Vagina (tissue), 2 donors: ENCODE measurements at regions not wholly inside any gene's neighbourhood (a gene's known extent, or its start where the extent isn't known, plus 50 kb on each side); places are given as distances from the start of the nearest gene placed in this dataset.
"Not testable (repeated sequence)": the region's sequence is repeated elsewhere in the genome, so short reads cannot be mapped to it uniquely, and the experiment has no call there.

Experiments used
- DNase-seq, 2 donors: peaks; one replicate each; pipeline ENCODE4 v3.0.0-alpha.2; 2017; ENCODE audit errors: extremely low spot score in 2 of 2
- H3K27ac ChIP-seq: fragments of 200-600 bp; sonication (generic); one replicate; pipeline ENCODE4 v1.5.1; 2019
- H3K27me3 ChIP-seq: fragments of 200-600 bp; sonication (generic); one replicate; pipeline ENCODE4 v1.5.1; 2019
- H3K36me3 ChIP-seq, 2 donors: fragments of 200-600 bp; sonication (generic); one replicate each; pipeline ENCODE4 v1.5.1; 2017 to 2019
- H3K4me1 ChIP-seq: fragments of 200-600 bp; sonication (generic); one replicate; pipeline ENCODE4 v1.5.1; 2019
- H3K4me3 ChIP-seq, 2 donors: fragments of 200-600 bp; sonication (generic); 1 replicate in 1 of 2; 2 replicates in 1 of 2; pipeline ENCODE4 v1.5.1; 2016 to 2019
- H3K9me3 ChIP-seq: fragments of 200-600 bp; sonication (generic); one replicate; pipeline ENCODE4 v1.5.1; 2019
- POLR2A ChIP-seq, 2 donors: fragments of 450-650 bp; IDR thresholded peaks; one replicate each; pipeline ENCODE4 v1.6.1; 2017; ENCODE audit warnings: antibody characterized with exemption in 2 of 2, mild to moderate bottlenecking in 2 of 2, moderate library complexity in 2 of 2
- POLR2AphosphoS5 ChIP-seq, 2 donors: sonication (generic); formaldehyde crosslinking; IDR thresholded peaks; one replicate each; pipeline ENCODE4 v1.9.0; 2017; ENCODE audit warnings: antibody characterized with exemption in 2 of 2, mild to moderate bottlenecking in 2 of 2, low read depth in 1 of 2; ENCODE audit not compliant: insufficient read depth in 1 of 2
- intact Hi-C: fragments of 100-400 bp; cut with DNase I; formaldehyde crosslinking; loops from one replicate; pipeline ENCODE4 v1.15.1; 2023
- TF ChIP-seq, protein P1 (sequence below), 3 experiments: fragments of 450-650 bp in 2 of 3; fragments of 200-600 bp in 1 of 3; sonication (generic) in 1 of 3; IDR thresholded peaks; one replicate each; pipeline ENCODE4 v1.5.1; 2017 to 2019; ENCODE audit warnings: antibody characterized with exemption in 3 of 3, mild to moderate bottlenecking in 2 of 3, moderate library complexity in 2 of 3

DNA sequence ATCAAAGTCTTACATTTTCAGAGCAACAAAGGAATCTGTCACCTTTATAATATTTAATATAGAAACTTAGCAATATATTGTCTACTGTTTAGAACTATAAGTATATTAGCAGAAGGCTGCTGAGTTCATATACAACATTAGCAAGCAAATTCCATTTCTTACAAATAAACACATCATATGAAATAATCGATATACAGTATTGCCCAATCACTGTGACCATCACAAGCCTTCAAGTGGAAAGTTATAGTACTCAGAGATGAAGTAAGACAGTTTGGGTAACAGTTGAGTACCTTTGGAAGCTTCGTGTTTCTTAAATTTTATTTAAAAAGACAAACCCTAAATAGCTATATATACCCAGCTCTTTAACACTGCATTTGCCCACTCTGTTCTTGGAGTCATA lies 135.2 kb upstream of the IRX1 start:
- H3K9me3 ChIP-seq: no peaks in the 10 kb centered on the region
- H3K4me3 ChIP-seq: no peak overlapping the region
- H3K4me1 ChIP-seq: no peaks in the 10 kb centered on the region
- H3K36me3 ChIP-seq: no peaks in the 10 kb centered on the region
- intact Hi-C loops: no loop called here
- no peaks in the 10 kb centered on the region for H3K27me3 ChIP-seq
- no peak overlapping the region for H3K27ac ChIP-seq
- TF ChIP-seq POLR2A (IDR thresholded peaks at IDR 0.05): no peak
- TF ChIP-seq, protein P1, sequence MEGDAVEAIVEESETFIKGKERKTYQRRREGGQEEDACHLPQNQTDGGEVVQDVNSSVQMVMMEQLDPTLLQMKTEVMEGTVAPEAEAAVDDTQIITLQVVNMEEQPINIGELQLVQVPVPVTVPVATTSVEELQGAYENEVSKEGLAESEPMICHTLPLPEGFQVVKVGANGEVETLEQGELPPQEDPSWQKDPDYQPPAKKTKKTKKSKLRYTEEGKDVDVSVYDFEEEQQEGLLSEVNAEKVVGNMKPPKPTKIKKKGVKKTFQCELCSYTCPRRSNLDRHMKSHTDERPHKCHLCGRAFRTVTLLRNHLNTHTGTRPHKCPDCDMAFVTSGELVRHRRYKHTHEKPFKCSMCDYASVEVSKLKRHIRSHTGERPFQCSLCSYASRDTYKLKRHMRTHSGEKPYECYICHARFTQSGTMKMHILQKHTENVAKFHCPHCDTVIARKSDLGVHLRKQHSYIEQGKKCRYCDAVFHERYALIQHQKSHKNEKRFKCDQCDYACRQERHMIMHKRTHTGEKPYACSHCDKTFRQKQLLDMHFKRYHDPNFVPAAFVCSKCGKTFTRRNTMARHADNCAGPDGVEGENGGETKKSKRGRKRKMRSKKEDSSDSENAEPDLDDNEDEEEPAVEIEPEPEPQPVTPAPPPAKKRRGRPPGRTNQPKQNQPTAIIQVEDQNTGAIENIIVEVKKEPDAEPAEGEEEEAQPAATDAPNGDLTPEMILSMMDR (IDR thresholded peaks at IDR 0.05): no peak
- no peak for TF ChIP-seq POLR2AphosphoS5 (IDR thresholded peaks at IDR 0.05; ENCODE audit: insufficient read depth in 1 of 2, low read depth in 1 of 2)
- no peak for DNase-seq

DNA sequence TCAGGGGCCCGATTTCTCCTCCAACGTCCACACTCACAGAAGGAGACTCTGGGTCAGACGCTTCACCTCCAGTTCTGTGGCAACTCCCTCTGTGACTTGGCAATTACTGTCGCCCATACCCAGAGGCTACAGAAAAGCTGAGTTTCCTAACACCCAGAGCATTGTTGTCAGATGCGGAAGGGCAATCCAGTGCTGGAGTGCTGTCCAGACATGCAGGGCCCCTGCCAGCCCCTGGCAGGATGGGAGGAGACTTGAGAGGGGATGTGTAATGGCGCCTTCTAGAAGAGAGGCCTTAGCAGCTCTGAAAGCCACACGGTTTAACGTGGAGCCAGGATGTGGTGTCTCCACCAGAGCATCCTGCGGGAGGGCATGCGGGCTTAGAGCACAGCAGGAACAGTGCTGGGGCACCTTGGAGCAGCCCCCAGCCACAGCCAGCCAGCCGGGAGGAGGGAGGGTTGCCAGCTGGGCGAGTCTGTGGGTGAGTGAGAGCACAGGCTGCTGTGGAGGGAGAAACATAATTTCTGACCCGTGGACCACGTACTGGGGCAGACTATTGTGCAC lies 139.4 kb upstream of the IRX1 start:
- Histone ChIP-seq H3K9me3 (no peaks in the 10 kb centered on the region), H3K4me3 (no peak overlapping the region), H3K4me1 (no peaks in the 10 kb centered on the region), H3K27me3 (no peaks in the 10 kb centered on the region), H3K27ac (no peak overlapping the region), H3K36me3 (no peaks in the 10 kb centered on the region)
- TF ChIP-seq POLR2A (IDR thresholded peaks at IDR 0.05): no peak
- TF ChIP-seq POLR2AphosphoS5 (IDR thresholded peaks at IDR 0.05; ENCODE audit: insufficient read depth in 1 of 2, low read depth in 1 of 2): no peak
- TF ChIP-seq, protein P1 (IDR thresholded peaks at IDR 0.05): no peak
- no peak for DNase-seq
- intact Hi-C loops: no loop called here

DNA sequence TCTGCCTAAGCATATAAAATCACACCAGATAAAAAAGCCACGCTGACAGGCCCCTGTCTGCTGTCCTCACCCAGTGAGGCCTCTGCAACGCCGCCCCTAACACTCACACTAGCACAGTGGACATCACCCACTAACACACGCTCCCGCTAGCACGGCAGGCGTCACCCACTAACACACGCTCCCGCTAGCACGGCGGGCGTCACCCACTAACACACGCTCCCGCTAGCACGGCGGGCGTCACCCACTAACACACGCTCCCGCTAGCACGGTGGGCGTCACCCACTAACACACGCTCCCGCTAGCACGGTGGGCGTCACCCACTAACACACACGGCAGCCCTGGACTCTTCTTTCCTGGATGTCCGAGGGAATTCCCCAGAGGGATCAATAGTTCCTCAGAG lies 141.6 kb upstream of the IRX1 start:
- DNase-seq, H3K27me3 ChIP-seq, H3K9me3 ChIP-seq, H3K27ac ChIP-seq, H3K36me3 ChIP-seq, intact Hi-C loops, H3K4me3 ChIP-seq, H3K4me1 ChIP-seq: not testable (repeated sequence)

DNA sequence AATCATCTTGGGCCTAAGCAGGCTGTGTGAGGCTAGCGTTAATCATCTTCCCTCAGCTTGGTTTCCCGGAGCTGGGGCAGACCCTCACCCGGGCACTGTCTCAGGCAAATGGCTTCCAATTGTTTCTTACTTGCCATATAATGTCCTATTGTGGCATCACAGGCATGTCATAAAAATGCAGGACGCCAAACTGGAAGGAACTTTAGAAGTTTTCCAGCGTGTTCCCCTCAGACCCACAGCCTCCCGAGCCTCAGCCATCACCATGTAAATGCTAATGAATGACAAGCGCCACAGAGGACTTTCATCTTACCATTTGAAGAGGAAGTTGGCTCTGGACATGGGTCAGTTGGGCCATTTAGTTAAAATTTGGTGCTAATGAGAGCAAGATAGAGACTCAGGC lies 143.0 kb upstream of the IRX1 start:
- intact Hi-C loops: no loop called here

DNA sequence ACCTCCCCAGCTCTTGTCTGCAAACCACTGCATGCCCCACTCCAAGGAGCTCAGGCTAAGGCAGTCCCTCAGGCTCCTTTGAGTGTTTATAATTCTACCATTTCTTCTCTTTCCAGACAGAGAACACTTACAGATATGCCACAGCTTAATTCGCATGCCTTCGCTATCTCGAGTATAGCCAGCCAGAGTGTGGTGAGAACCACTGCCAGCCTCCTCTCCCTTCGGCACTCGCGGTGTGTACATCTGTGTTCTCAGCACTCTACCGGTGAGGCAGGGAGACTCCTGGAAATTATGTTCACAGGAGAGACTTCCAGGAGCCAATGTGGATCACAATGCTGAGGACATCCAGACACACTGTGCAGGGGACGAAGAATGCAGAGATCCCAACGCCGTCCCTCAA lies 143.7 kb upstream of the IRX1 start:
- H3K9me3 ChIP-seq: no peaks in the 10 kb centered on the region
- TF ChIP-seq POLR2A (IDR thresholded peaks at IDR 0.05) (no peak), POLR2AphosphoS5 (IDR thresholded peaks at IDR 0.05; ENCODE audit: insufficient read depth in 1 of 2, low read depth in 1 of 2) (no peak)
- TF ChIP-seq, protein P1 (IDR thresholded peaks at IDR 0.05): no peak
- no peaks in the 10 kb centered on the region for H3K36me3 ChIP-seq
- peak in 1 of 2 donors; percentile 76 for DNase-seq
- no peaks in the 10 kb centered on the region for H3K4me1 ChIP-seq
- no peaks in the 10 kb centered on the region for H3K27me3 ChIP-seq
- no peak overlapping the region for H3K27ac ChIP-seq
- H3K4me3 ChIP-seq: no peak overlapping the region
- intact Hi-C loops: no loop called here

More for the DNA sequence above, 143.0 kb upstream of the IRX1 start:
- Histone ChIP-seq H3K4me1 (no peaks in the 10 kb centered on the region), H3K27ac (no peak overlapping the region), H3K9me3 (no peaks in the 10 kb centered on the region), H3K4me3 (no peak overlapping the region), H3K27me3 (no peaks in the 10 kb centered on the region), H3K36me3 (no peaks in the 10 kb centered on the region)
- no peak for DNase-seq
- TF ChIP-seq, protein P1 (IDR thresholded peaks at IDR 0.05): no peak
- TF ChIP-seq POLR2AphosphoS5 (IDR thresholded peaks at IDR 0.05; ENCODE audit: insufficient read depth in 1 of 2, low read depth in 1 of 2) (no peak), POLR2A (IDR thresholded peaks at IDR 0.05) (no peak)
